Caco-2 (cell line): ENCODE measurements at regions not wholly inside any gene's neighbourhood (a gene's known extent, or its start where the extent isn't known, plus 50 kb on each side); places are given as distances from the start of the nearest gene placed in this dataset.
A peak's percentile ranks its signal among the peaks of the same experiment; 100 is the strongest.

Experiments
- BruUV-seq: library from RNA; stranded (reverse); fragments of 400-500 nt; replicated peaks from 2 replicates; lab custom pipeline; 2021; lab: Mats Ljungman, UMichigan
- CTCF ChIA-PET: fragments of 300-600 bp; sonication (Branson Sonifier 250); formaldehyde crosslinking; loops from one replicate; lab custom pipeline; 2022; ENCODE audit warnings: antibody characterized with exemption; lab: Charles Lee
- POLR2A ChIA-PET: fragments of 300-600 bp; sonication (Branson Sonifier 250); formaldehyde crosslinking; loops from one replicate; lab custom pipeline; 2022; ENCODE audit warnings: antibody characterized with exemption; lab: Charles Lee
- DNase-seq, 2 experiments: peaks; one replicate each; pipeline versions ENCODE4 v3.0.0 to v3.0.0-alpha.2; 2020 to 2022
- H3K27me3 ChIP-seq: replicated peaks from 2 replicates; pipeline ENCODE4 v1.6.0; 2011; ENCODE audit warnings: low read length; ENCODE audit not compliant: control insufficient read depth, insufficient read depth
- H3K36me3 ChIP-seq: 2 replicates; pipeline ENCODE4 v1.5.1; 2011; ENCODE audit warnings: low read length; ENCODE audit not compliant: control insufficient read depth, insufficient read depth
- H3K4me1 ChIP-seq: fragments of 250-450 bp; sonication (Bioruptor Pico); 2 replicates; pipeline ENCODE4 v1.5.1; 2020; ENCODE audit warnings: mild to moderate bottlenecking
- H3K4me3 ChIP-seq: 2 replicates; pipeline ENCODE4 v1.5.1; 2011; ENCODE audit warnings: low read depth, mild to moderate bottlenecking, control low read depth, low read length
- H3K9me3 ChIP-seq: fragments of 250-450 bp; sonication (Bioruptor Pico); 2 replicates; pipeline ENCODE4 v1.5.1; 2020; ENCODE audit warnings: mild to moderate bottlenecking, moderate library complexity
- H3K27ac Mint-ChIP-seq: one replicate; pipeline ENCODE4 v1.8.0; 2022; ENCODE audit warnings: mixed read lengths; ENCODE audit not compliant: unreplicated experiment
- H3K27me3 Mint-ChIP-seq: one replicate; pipeline ENCODE4 v1.8.0; 2022; ENCODE audit warnings: mixed read lengths; ENCODE audit not compliant: insufficient read depth, unreplicated experiment
- H3K36me3 Mint-ChIP-seq: one replicate; pipeline ENCODE4 v1.8.0; 2022; ENCODE audit warnings: mild to moderate bottlenecking, mixed read lengths; ENCODE audit not compliant: insufficient read depth, unreplicated experiment
- H3K4me1 Mint-ChIP-seq: one replicate; pipeline ENCODE4 v1.8.0; 2022; ENCODE audit warnings: low read depth, mixed read lengths; ENCODE audit not compliant: unreplicated experiment
- H3K4me3 Mint-ChIP-seq: one replicate; pipeline ENCODE4 v1.8.0; 2022; ENCODE audit warnings: mild to moderate bottlenecking, moderate library complexity, mixed read lengths; ENCODE audit not compliant: unreplicated experiment
- H3K9me3 Mint-ChIP-seq: one replicate; pipeline ENCODE4 v1.8.0; 2022; ENCODE audit warnings: mixed read lengths; ENCODE audit not compliant: unreplicated experiment
- intact Hi-C: fragments of 100-400 bp; cut with micrococcal nuclease; formaldehyde crosslinking; loops from one replicate; pipeline ENCODE4 v1.10.0; 2022; ENCODE audit not compliant: unreplicated experiment
- TF ChIP-seq, protein P1 (sequence below), 2 experiments: fragments of 200-600 bp in 1 of 2; IDR thresholded peaks; 1 replicate in 1 of 2; 2 replicates in 1 of 2; pipeline versions ENCODE4 v1.5.1 to v1.8.0; 2011 to 2022; ENCODE audit warnings: antibody characterized with exemption in 1 of 2, control low read depth in 1 of 2, inconsistent platforms in 1 of 2, low read depth in 1 of 2, low read length in 1 of 2, mild to moderate bottlenecking in 1 of 2, moderate library complexity in 1 of 2; ENCODE audit not compliant: insufficient read depth in 1 of 2, severe bottlenecking in 1 of 2, unreplicated experiment in 1 of 2

- BruUV-seq = no TSS peak
- H3K27me3 ChIP-seq = no peaks in the 10 kb centered on the region
- H3K9me3 Mint-ChIP-seq = peaks cover 51% of the 10 kb centered on the region
- no peak overlapping the region for H3K4me3 ChIP-seq
- peaks cover 52% of the 10 kb centered on the region for H3K9me3 ChIP-seq
- H3K36me3 Mint-ChIP-seq = no peaks in the 10 kb centered on the region
- intact Hi-C loops = no loop called here
- H3K36me3 ChIP-seq = no peaks in the 10 kb centered on the region
- TF ChIP-seq, protein P1, sequence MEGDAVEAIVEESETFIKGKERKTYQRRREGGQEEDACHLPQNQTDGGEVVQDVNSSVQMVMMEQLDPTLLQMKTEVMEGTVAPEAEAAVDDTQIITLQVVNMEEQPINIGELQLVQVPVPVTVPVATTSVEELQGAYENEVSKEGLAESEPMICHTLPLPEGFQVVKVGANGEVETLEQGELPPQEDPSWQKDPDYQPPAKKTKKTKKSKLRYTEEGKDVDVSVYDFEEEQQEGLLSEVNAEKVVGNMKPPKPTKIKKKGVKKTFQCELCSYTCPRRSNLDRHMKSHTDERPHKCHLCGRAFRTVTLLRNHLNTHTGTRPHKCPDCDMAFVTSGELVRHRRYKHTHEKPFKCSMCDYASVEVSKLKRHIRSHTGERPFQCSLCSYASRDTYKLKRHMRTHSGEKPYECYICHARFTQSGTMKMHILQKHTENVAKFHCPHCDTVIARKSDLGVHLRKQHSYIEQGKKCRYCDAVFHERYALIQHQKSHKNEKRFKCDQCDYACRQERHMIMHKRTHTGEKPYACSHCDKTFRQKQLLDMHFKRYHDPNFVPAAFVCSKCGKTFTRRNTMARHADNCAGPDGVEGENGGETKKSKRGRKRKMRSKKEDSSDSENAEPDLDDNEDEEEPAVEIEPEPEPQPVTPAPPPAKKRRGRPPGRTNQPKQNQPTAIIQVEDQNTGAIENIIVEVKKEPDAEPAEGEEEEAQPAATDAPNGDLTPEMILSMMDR (IDR thresholded peaks at IDR 0.05; ENCODE audit: insufficient read depth in 1 of 2, low read depth in 1 of 2, low read length in 1 of 2, severe bottlenecking in 1 of 2, unreplicated experiment in 1 of 2) = no peak
- no peaks in the 10 kb centered on the region for H3K27me3 Mint-ChIP-seq
- ChIA-PET POLR2A (no interaction called here), CTCF (interaction anchor here (1.0 kb wide), 1 partner anchor 265 kb away, joined by 3 read pairs; no protein-coding TSS in a partner anchor)
- peaks cover 15% of the 10 kb centered on the region for H3K4me1 ChIP-seq
- H3K27ac Mint-ChIP-seq = no peak overlapping the region
- peak in 1 of 2 experiments; percentile 34 for DNase-seq
- H3K4me3 Mint-ChIP-seq = no peak overlapping the region
- peaks cover 9% of the 10 kb centered on the region for H3K4me1 Mint-ChIP-seq
These were observed 71.8 kb downstream of the IER5 start for GRCh38 chr1:181160322-181160721.

DNA sequence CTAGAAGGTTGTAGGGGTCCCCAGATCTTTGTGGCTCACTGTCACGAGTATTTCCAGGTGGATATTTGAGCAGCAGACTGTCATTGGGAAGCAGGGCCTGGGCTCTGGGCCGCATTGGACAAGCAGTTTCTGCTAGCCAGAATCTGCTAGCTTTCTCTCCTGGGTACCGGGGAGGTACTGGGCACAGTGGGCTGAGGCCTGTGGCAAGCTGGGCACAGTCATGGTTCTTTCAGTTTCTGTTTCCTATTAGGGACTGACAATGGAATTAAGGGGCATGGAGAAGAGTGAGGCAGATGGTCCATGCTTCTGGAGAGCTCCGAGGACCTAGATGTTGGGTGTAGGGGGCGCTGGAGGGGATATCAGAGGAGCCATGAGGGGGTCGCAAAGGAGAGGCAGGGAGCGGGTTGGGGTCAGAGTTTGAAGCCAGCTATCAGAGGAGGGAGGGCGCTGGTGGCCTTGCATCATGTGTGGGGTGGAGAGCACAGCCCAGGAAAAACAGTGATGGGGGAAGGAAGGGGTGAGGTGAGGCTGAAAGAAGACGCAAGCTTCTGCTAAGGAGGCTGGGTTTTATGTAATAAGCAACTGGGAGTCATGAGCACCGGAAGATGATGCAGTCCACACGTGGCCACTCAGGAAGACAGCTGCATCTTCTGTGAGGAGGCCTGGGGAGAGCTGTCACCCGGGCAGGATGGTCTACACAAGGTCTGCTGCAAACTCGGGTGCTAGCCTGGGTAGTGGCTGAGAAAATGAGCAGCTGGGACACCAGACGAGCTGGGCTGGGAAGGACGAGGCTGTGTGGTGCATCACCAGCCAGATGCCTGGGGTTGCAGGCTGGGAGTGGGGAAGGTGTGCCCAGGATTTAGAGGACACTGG is 72.7 kb downstream of the IER5 start:
- BruUV-seq = no TSS peak
- Mint-ChIP-seq H3K4me1 (peaks cover 9% of the 10 kb centered on the region), H3K4me3 (no peak overlapping the region), H3K9me3 (peaks cover 55% of the 10 kb centered on the region), H3K27me3 (no peaks in the 10 kb centered on the region), H3K36me3 (no peaks in the 10 kb centered on the region), H3K27ac (no peak overlapping the region)
- ChIA-PET CTCF (no interaction called here), POLR2A (no interaction called here)
- H3K9me3 ChIP-seq = peaks cover 47% of the 10 kb centered on the region
- intact Hi-C loops = no loop called here
- TF ChIP-seq, protein P1 (IDR thresholded peaks at IDR 0.05; ENCODE audit: insufficient read depth in 1 of 2, low read depth in 1 of 2, low read length in 1 of 2, severe bottlenecking in 1 of 2, unreplicated experiment in 1 of 2) = no peak
- no peak overlapping the region for H3K4me3 ChIP-seq
- no peaks in the 10 kb centered on the region for H3K36me3 ChIP-seq
- H3K27me3 ChIP-seq = no peaks in the 10 kb centered on the region
- peaks cover 13% of the 10 kb centered on the region for H3K4me1 ChIP-seq
- DNase-seq = peak in 1 of 2 experiments; percentile 7

DNA sequence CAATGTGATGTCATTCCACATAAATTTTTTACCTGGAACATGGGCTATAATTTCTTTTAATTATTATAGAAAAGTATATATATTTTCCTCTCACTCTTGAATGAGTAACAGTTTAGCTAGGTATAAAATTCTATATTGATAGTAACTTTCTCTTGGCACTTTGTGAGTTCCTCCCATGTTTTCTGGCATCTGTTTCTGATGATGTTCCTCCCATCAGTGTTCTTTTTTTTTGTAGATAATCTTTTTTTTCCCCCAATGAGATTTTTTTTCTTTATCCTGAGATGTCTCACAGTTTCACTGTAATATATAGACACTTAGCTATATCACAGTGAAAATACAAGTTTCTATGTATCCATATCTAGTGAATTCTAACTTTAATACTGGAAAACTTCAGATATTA is 75.2 kb downstream of the IER5 start:
- ChIA-PET POLR2A (no interaction called here), CTCF (interaction anchor here (1.2 to 1.4 kb wide), 2 partner anchors 22 to 282 kb away, joined by 3 read pairs; no protein-coding TSS in a partner anchor)
- H3K4me3 Mint-ChIP-seq = no peak overlapping the region
- H3K9me3 Mint-ChIP-seq = peaks cover 45% of the 10 kb centered on the region
- Histone ChIP-seq H3K4me3 (no peak overlapping the region), H3K4me1 (peaks cover 11% of the 10 kb centered on the region), H3K9me3 (peaks cover 40% of the 10 kb centered on the region), H3K27me3 (no peaks in the 10 kb centered on the region), H3K36me3 (no peaks in the 10 kb centered on the region)
- DNase-seq = no peak
- H3K27me3 Mint-ChIP-seq = no peaks in the 10 kb centered on the region
- TF ChIP-seq, protein P1 (IDR thresholded peaks at IDR 0.05; ENCODE audit: insufficient read depth in 1 of 2, low read depth in 1 of 2, low read length in 1 of 2, severe bottlenecking in 1 of 2, unreplicated experiment in 1 of 2) = no peak
- H3K36me3 Mint-ChIP-seq = no peaks in the 10 kb centered on the region
- peaks cover 9% of the 10 kb centered on the region for H3K4me1 Mint-ChIP-seq
- BruUV-seq = no TSS peak
- no peak overlapping the region for H3K27ac Mint-ChIP-seq
- intact Hi-C loops = no loop called here
